GM18909 (cell line): ENCODE measurements at regions not wholly inside any gene's neighbourhood (a gene's known extent, or its start where the extent isn't known, plus 50 kb on each side); places are given as distances from the start of the nearest gene placed in this dataset.

Source experiments
- ATAC-seq: cut with Tn5 transposase; IDR thresholded peaks from one replicate; pipeline ENCODE4 v1.9.1; 2021; ENCODE audit warnings: mild to moderate bottlenecking; ENCODE audit not compliant: unreplicated experiment, poor library complexity

- ATAC-seq = no peak
These were observed 215.9 kb downstream of the IRS1 start for GRCh38 chr2:226583715-226584114.

DNA sequence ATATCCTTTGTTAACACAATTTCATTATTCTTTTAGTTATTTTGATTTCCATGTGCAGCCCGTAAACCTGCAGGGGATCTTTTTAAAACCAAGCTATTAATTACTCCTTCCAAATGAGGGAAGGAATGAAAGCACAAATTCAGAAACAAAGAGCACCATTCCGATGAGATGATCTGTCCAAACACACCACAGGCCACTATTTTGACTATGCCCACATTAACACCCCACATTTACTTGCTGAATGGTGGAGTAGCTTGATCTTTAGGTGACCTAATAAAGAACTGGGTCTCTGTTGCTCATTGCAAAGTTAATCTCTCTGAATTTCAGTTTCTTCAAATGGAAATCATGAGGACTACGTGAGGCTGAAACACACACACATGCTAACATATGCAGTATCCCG is 218.0 kb downstream of the IRS1 start:
- ATAC-seq = no peak

- ATAC-seq = no peak
These were observed 218.6 kb downstream of the IRS1 start for GRCh38 chr2:226581004-226581403.

- no peak for ATAC-seq
These were observed 219.2 kb downstream of the IRS1 start for GRCh38 chr2:226580403-226580802.

GRCh38 chr2:226579519-226579918 is 220.1 kb downstream of the IRS1 start:
- ATAC-seq = no peak

- ATAC-seq = no peak
These were observed 220.7 kb downstream of the IRS1 start for GRCh38 chr2:226578879-226579278.

DNA sequence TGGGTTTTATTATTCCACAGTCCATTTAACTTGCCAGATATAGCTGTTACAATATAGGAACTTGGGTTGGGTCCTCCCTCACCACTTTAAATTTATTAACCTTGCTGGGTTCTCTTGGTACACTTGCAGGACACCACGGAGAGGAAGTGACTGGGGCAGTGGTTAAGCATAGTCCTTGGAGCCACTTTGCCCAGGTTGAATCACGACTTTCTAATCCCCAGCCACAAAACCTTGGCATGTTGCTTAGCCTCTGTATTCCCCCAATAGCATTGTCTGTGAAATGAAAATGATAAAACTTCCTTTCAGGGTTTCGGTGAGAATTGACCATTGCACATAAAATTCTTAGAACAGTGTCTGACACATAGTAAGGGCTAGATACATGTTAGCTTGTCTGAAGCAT is 221.2 kb downstream of the IRS1 start:
- no peak for ATAC-seq

DNA sequence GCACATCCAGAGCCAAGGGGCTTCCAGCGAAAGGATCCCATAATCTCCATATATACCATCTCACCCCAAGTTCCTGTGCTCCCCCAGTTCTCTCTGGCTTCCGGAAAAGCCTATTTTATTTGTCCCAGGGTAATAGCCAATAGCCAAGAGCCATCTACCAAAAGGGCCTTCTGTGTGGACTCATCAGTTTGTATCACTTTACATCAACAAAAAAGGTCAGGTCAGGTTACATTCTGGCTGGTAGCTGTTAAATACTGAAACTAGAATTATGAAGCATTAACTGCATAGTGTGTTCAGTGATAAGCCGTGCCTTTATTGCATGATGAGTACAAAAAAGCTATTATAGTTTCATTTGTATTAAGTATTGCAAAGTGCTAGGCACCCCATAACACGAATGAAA is 223.7 kb downstream of the IRS1 start:
- ATAC-seq = no peak

- no peak for ATAC-seq
These were observed 226.5 kb downstream of the IRS1 start for GRCh38 chr2:226573158-226573557.

DNA sequence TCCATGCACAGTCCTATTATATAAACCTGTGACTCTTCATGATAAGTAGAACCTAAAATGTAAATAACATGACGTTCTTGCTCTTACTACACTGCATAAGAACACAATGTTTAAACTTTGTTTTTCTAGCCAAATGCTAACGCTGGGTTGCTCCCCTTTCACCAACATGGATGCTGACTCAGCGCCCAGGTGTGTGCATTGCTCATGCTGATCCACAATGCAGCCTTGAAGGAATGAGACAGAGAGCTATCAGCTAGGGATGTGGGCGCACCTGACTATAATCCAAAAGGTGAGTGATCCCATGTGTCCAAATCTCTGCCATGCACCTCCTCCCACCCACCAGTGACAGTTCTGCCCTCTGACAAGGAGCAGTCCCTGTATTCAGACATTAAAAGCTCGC is 235.0 kb downstream of the IRS1 start:
- ATAC-seq = no peak

GRCh38 chr2:226561962-226562361 is 237.7 kb downstream of the IRS1 start:
- ATAC-seq = no peak

GRCh38 chr2:226560325-226560724 is 239.3 kb downstream of the IRS1 start:
- no peak for ATAC-seq

DNA sequence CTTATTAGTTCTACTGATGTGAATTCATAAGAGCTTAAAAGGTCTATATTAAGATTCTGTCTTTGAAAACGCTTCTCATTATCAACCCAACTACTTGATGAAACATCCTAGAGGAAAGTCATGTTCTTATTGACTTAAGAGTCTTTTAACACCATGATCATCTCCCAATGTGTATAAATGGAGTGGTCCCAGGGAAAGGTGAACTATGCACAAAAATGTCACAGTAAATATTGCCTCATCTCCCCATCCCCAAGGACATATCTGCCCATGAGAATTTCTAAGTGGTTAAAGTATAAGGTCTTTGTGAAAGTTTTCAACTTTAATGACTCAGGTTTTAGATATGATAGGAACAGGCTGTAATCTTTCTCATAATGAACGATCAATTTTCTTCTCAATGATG is 240.1 kb downstream of the IRS1 start:
- ATAC-seq = no peak

- no peak for ATAC-seq
These were observed 241.2 kb downstream of the IRS1 start for GRCh38 chr2:226558418-226558817.

- no peak for ATAC-seq
These were observed 243.6 kb downstream of the IRS1 start for GRCh38 chr2:226556050-226556449.

DNA sequence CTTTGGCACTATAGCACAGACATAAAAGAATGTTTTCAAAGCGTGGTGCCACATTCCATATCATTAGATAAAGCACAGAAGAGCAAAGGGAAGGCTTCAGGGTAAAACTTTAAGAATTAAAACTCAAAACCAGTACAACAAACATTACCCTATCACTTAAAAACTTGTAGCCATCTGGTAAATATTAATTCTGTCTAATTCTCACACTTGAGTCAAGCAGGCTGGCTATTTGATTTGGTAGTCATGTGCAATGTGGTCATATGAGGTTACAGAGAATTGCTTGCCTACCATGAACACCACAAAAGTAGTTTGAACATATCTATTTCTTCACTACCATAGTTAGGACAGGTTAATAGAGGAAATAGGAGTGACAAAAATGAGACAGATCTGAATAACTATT is 244.9 kb downstream of the IRS1 start:
- ATAC-seq = no peak

DNA sequence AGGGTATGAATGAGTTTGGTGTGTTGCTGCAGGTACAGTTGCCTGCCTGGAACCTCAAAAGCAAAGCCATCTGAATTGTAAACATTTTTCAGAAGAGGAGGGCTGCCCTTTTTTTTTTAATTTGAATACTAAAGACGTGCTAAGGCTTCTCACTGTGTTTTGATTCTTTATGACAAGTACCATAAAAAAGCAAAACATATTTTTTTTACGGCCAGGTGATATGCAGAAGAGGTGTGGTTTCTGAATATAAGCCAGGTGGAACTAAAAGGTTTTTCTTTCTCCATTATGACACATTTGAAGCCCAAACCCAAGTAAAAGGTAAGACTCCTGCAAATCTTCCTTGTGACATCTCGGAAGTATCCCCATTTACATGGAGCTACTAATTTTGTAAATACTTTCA is 246.3 kb downstream of the IRS1 start:
- ATAC-seq = no peak

- ATAC-seq = no peak
These were observed 246.9 kb downstream of the IRS1 start for GRCh38 chr2:226552571-226553285.

GRCh38 chr2:226551522-226552250 is 247.9 kb downstream of the IRS1 start:
- ATAC-seq = no peak

GRCh38 chr2:226550801-226551200 is 248.8 kb downstream of the IRS1 start:
- no peak for ATAC-seq

- ATAC-seq = no peak
These were observed 250.9 kb downstream of the IRS1 start for GRCh38 chr2:226548732-226549131.

- no peak for ATAC-seq
These were observed 254.9 kb downstream of the IRS1 start for GRCh38 chr2:226544596-226545210.
